ENCODE measurements at regions not wholly inside any gene's neighbourhood (a gene's known extent, or its start where the extent isn't known, plus 50 kb on each side); places are given as distances from the start of the nearest gene placed in this dataset.

DNA sequence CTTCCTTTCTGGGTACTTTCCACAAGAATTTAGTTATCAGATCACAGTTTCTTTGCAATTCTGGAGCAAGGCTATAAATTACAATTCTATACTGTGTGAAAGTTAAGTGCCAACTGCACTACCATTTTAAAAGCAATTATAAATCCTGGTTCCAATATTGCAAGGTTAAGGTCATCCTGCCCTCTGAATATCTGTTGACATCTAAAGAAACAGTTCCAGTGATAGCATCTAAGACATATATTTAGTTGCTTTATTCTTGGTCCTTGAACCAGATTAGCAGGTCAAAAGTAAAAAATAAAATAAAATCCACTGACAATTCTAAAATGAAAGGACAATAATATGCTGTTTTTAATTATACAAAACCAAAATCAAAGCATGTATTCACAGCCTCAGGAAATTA lies 334.2 kb downstream of the ATXN7L3B start (continued):
- no peak for TF ChIP-seq ISL1 (CRISPR knock-in tag; IDR thresholded peaks at IDR 0.05)
- TF ChIP-seq BACH2 (CRISPR knock-in tag; IDR thresholded peaks at IDR 0.05; ENCODE audit: borderline replicate concordance), result no peak
- TF ChIP-seq ZFP30 (CRISPR knock-in tag; IDR thresholded peaks at IDR 0.05), result no peak
- no peak for TF ChIP-seq CSDC2 (CRISPR knock-in tag; IDR thresholded peaks at IDR 0.05)
- no peak for TF ChIP-seq RARB (CRISPR knock-in tag; IDR thresholded peaks at IDR 0.05)
- TF ChIP-seq, protein P1, sequence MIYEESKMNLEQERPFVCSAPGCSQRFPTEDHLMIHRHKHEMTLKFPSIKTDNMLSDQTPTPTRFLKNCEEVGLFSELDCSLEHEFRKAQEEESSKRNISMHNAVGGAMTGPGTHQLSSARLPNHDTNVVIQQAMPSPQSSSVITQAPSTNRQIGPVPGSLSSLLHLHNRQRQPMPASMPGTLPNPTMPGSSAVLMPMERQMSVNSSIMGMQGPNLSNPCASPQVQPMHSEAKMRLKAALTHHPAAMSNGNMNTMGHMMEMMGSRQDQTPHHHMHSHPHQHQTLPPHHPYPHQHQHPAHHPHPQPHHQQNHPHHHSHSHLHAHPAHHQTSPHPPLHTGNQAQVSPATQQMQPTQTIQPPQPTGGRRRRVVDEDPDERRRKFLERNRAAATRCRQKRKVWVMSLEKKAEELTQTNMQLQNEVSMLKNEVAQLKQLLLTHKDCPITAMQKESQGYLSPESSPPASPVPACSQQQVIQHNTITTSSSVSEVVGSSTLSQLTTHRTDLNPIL (CRISPR knock-in tag; IDR thresholded peaks at IDR 0.05; ENCODE audit: low read depth), result no peak
- no peak for TF ChIP-seq ZNF565 (CRISPR knock-in tag; conservative IDR thresholded peaks at IDR 0.05; ENCODE audit: low read depth)

DNA sequence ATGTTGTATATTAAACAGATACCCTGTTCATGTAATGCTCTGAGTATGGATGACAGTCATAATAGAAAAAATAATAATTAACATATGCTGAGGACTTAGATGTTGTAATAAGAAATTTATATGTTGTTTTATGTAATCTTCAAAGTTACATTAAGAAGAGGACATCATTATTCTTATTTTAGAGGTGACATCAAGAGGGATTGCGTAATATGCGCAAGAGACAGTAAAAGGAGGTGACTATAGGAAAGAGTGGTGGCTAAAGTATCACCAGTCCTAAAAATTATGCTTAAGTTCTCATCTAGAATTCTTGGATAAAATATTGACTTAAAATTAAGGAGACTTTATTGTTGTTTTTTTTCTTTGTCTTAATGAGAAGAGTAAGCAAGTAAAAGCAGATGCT lies 323.9 kb downstream of the KCNC2 start:
- no peak for ATAC-seq
- TF ChIP-seq, protein P2, sequence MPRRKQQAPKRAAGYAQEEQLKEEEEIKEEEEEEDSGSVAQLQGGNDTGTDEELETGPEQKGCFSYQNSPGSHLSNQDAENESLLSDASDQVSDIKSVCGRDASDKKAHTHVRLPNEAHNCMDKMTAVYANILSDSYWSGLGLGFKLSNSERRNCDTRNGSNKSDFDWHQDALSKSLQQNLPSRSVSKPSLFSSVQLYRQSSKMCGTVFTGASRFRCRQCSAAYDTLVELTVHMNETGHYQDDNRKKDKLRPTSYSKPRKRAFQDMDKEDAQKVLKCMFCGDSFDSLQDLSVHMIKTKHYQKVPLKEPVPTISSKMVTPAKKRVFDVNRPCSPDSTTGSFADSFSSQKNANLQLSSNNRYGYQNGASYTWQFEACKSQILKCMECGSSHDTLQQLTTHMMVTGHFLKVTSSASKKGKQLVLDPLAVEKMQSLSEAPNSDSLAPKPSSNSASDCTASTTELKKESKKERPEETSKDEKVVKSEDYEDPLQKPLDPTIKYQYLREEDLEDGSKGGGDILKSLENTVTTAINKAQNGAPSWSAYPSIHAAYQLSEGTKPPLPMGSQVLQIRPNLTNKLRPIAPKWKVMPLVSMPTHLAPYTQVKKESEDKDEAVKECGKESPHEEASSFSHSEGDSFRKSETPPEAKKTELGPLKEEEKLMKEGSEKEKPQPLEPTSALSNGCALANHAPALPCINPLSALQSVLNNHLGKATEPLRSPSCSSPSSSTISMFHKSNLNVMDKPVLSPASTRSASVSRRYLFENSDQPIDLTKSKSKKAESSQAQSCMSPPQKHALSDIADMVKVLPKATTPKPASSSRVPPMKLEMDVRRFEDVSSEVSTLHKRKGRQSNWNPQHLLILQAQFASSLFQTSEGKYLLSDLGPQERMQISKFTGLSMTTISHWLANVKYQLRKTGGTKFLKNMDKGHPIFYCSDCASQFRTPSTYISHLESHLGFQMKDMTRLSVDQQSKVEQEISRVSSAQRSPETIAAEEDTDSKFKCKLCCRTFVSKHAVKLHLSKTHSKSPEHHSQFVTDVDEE (CRISPR knock-in tag; IDR thresholded peaks at IDR 0.05), result no peak

DNA sequence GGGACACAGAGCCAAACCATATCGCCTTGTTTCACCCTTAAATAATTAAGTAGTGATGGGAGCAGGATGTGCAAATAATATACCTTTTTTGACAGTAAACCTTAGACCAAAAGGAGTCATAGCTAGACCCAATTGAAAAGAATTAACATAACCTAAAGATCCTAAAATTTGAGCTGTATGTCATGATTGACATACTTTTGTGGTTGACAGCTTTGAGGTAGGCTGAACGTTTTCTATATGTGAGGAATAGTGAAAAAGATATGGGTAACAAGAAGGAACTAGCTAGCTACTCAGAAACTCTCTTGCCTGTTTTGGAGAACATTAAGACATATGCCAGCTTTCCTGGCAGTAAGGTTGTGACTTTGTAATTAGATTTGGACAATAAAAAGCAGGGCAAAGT lies 320.6 kb downstream of the KCNC2 start:
- ATAC-seq, result no peak
- no peak for TF ChIP-seq GLIS3 (CRISPR knock-in tag; IDR thresholded peaks at IDR 0.05)
- TF ChIP-seq CSDC2 (CRISPR knock-in tag; IDR thresholded peaks at IDR 0.05), result no peak
- TF ChIP-seq ZNF8 (CRISPR knock-in tag; IDR thresholded peaks at IDR 0.05), result no peak
- no peak for TF ChIP-seq ARNTL (CRISPR knock-in tag; IDR thresholded peaks at IDR 0.05; ENCODE audit: borderline replicate concordance, low read depth)
- no peak for TF ChIP-seq TCF4 (CRISPR knock-in tag; IDR thresholded peaks at IDR 0.05; ENCODE audit: borderline replicate concordance)
- TF ChIP-seq PPARA (CRISPR knock-in tag; IDR thresholded peaks at IDR 0.05; ENCODE audit: borderline replicate concordance), result no peak
- TF ChIP-seq, protein P3, sequence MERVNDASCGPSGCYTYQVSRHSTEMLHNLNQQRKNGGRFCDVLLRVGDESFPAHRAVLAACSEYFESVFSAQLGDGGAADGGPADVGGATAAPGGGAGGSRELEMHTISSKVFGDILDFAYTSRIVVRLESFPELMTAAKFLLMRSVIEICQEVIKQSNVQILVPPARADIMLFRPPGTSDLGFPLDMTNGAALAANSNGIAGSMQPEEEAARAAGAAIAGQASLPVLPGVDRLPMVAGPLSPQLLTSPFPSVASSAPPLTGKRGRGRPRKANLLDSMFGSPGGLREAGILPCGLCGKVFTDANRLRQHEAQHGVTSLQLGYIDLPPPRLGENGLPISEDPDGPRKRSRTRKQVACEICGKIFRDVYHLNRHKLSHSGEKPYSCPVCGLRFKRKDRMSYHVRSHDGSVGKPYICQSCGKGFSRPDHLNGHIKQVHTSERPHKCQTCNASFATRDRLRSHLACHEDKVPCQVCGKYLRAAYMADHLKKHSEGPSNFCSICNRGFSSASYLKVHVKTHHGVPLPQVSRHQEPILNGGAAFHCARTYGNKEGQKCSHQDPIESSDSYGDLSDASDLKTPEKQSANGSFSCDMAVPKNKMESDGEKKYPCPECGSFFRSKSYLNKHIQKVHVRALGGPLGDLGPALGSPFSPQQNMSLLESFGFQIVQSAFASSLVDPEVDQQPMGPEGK (CRISPR knock-in tag; IDR thresholded peaks at IDR 0.05; ENCODE audit: borderline replicate concordance), result no peak
- no peak for TF ChIP-seq RARB (CRISPR knock-in tag; IDR thresholded peaks at IDR 0.05)
- no peak for TF ChIP-seq TOX (CRISPR knock-in tag; IDR thresholded peaks at IDR 0.05; ENCODE audit: borderline replicate concordance)
- no peak for TF ChIP-seq ZFP3 (CRISPR knock-in tag; IDR thresholded peaks at IDR 0.05)
- no peak for TF ChIP-seq ZC3H10 (CRISPR knock-in tag; IDR thresholded peaks at IDR 0.05)
- TF ChIP-seq ZNF70 (CRISPR knock-in tag; IDR thresholded peaks at IDR 0.05), result no peak
- TF ChIP-seq, protein P4, sequence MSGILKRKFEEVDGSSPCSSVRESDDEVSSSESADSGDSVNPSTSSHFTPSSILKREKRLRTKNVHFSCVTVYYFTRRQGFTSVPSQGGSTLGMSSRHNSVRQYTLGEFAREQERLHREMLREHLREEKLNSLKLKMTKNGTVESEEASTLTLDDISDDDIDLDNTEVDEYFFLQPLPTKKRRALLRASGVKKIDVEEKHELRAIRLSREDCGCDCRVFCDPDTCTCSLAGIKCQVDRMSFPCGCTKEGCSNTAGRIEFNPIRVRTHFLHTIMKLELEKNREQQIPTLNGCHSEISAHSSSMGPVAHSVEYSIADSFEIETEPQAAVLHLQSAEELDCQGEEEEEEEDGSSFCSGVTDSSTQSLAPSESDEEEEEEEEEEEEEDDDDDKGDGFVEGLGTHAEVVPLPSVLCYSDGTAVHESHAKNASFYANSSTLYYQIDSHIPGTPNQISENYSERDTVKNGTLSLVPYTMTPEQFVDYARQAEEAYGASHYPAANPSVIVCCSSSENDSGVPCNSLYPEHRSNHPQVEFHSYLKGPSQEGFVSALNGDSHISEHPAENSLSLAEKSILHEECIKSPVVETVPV (CRISPR knock-in tag; IDR thresholded peaks at IDR 0.05), result no peak

DNA sequence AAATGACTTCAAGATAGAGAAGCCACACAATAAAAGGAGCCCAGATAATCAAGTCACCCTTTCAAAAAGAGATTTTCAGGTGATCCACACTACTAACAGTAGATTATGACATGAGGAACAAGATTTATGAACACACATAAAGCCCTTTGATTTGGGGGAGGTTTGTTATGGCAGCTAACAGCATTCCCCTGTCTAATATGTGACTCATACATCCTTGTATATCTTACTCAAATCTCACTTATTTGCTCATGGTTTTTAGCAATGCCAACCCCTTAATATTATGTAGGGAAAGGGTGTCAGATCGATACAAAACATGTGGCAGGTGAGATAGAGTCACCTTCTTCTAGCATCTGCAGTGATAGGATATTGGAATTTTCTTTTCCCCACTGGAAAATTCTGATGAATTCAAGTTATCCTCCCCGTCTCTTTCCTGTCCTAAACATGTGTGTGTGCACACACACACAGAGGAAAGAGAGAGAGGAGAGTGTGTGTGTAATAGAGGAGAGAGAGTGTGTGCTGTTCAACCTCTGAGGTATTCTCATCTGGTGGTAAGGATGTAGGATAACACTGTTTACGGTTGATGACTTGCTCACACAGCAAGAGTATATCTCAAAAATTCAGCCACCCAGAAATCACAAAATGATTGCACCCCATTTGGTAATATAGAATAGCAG lies 319.9 kb downstream of the KCNC2 start:
- TF ChIP-seq ISL1 (CRISPR knock-in tag; IDR thresholded peaks at IDR 0.05) (0 out of 2 replicates have a peak, but pooled peaks have one; percentile 40), ZNF8 (CRISPR knock-in tag; IDR thresholded peaks at IDR 0.05) (no peak)
- ATAC-seq, result peak; percentile 80

DNA sequence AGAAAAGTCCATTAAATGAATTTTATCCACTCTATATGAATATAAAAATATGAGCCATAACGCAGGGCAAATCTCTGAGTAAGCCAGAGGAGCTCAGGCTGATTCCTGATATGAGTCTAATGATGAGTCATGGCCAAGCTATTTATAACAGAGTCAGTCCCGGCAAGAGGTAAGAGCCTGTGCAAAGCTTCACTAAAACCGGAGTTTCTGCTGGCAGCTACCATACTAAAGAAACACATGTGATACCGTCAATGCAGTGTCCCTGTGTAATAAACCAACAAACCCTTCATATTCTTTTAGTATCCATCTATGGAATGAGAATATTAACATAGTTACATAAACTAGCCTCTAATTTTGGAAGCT lies 319.4 kb downstream of the KCNC2 start:
- no peak for TF ChIP-seq ZNF565 (CRISPR knock-in tag; conservative IDR thresholded peaks at IDR 0.05; ENCODE audit: low read depth)
- no peak for TF ChIP-seq ZFP30 (CRISPR knock-in tag; IDR thresholded peaks at IDR 0.05)
- TF ChIP-seq GLIS3 (CRISPR knock-in tag; IDR thresholded peaks at IDR 0.05), result no peak
- peak; percentile 44; the same call in 1 of the 2 replicates for TF ChIP-seq ISL1 (CRISPR knock-in tag; IDR thresholded peaks at IDR 0.05)
- ATAC-seq, result peak; percentile 99
